NOMO-1 treated with DMSO at 0.1 percent for 48 hours (cell line): ENCODE measurements at regions not wholly inside any gene's neighbourhood (a gene's known extent, or its start where the extent isn't known, plus 50 kb on each side); places are given as distances from the start of the nearest gene placed in this dataset.
A peak's percentile ranks its signal among the peaks of the same experiment; 100 is the strongest.
"Not testable (repeated sequence)": the region's sequence is repeated elsewhere in the genome, so short reads cannot be mapped to it uniquely, and the experiment has no call there.

Experiments
- DNase-seq: peaks from one replicate; lab custom pipeline; 2025; ENCODE audit not compliant: unreplicated experiment; lab: John Stamatoyannopoulos, UW

DNA sequence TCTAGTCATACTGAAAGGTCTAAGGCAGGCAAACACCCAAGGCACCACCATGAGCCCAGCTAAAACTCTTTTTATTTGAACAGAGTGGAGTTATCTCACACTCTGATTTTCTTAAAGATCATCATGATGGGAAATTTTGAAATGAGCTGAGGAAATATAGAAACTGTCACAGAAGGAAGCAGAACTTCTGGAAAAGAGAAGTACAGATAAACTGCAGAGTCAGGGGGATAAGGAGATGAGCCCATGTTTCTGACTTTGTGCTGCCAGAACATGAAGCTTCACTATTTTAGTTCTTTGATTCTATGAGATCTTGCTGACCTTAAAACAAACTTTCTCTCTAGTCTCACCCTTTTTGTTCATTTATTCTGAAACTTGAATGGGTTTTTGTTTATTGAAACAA lies 406.5 kb upstream of the EDIL3 start:
- peak; percentile 44 for DNase-seq

DNA sequence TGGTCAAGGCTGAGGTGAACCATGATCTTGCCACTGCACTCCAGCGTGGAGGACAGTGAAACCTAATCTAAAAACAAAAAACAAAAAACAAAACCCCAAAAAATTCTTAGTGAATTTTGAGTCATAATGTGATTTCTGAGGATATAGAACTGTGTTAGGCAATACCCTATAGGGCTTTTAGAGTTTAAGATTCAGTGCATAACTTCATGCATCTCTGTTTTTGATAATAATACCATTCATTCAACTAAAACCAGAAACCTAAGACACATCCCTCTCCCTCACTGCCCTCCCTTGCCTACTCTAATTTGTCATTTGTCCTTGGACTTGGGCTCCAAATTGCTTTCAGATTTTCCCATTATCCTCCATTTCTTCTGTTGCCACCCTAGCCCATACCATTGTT lies 405.7 kb upstream of the EDIL3 start:
- DNase-seq, result no peak

DNA sequence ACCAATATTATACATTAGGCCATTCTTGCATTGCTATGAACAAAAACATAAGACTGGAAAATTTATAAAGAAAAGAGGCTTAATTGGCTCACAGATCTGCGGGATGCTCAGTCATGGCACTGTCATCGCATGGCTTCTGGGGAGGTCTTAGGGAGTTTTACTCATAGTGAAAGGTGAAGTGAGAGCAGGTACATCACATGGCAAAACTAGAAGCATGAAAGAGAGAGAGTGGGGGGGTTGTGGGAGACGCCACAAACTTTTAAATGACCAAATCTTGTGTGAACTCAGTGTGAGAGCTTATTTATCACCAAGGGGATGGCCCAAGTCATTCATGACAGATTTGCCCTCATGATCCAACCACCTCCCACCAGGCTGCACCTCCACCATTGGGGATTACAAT lies 398.3 kb upstream of the EDIL3 start:
- no peak for DNase-seq

DNA sequence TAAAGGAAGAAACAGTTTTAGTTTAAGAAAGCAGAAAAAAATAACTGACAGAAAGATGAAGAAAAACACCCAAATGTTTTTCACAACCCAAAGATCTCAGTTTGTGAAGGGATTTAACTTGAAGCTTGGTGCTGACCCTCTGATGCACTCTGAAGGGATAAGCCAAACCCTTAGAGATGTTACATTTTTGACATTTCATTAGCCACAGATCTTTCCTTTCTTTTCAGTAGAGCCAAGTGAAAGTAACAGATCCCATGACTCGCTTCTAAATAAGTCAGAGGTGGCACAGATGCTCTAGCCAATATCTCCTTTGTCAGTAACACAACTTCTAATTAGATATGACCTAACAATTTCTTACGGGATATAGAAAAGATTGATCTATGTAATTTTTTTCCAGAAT lies 394.5 kb upstream of the EDIL3 start:
- no peak for DNase-seq

DNA sequence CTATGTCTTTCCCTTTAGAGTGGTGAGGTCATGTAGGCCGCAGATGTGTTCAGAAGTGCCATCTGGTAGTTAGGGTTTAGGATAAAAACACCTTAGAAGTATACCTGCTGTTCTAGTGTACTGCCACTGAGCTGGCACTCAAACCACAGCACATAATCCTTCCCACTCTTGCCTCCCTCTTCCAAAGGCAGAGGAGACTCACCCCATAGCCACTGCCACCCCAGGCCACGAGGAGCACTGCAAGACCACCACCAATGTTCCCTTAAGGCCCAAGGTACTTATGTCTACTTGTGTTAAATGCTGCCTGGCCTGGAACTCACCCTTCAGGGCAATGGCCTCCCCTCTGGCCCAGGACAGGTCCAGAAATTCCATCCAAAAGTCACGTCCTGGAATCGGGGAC lies 379.5 kb upstream of the EDIL3 start:
- no peak for DNase-seq

DNA sequence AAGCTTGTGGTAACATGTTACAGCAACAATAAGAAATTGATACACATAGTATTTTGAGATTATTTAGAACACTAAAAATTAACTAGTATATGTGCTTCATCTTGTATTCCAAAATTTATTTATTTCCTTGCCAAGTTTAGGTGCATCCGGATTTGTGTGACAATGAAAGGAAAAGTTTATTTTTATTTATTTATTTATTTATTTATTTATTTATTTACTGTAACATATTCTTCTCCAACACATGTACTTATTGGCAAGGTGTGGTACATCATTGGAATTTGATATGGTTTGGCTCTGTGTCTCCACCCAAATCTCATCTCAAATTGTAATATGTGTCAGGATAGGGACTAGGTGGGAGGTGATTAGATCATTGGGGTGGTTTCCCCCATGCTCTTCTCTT lies 373.3 kb upstream of the EDIL3 start:
- no peak for DNase-seq

DNA sequence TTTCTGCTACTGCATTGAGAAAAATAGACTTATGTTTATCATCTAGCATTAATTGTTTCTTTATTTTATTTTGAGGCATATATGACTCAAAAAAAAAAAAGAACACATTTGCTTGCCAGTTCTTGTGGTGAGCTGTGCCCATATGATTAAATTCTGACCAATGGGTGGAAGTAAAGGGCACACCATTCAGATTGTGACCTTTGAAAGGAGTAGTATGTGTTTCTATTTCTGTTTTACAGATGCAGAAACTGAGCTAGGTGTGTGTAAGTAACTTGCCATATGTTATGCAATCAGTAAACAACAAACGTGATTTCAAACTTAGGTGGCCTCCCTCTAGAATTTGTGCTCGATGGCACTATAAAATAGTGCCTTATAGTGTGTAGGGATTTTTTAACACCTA lies 368.1 kb upstream of the EDIL3 start:
- DNase-seq, result no peak

DNA sequence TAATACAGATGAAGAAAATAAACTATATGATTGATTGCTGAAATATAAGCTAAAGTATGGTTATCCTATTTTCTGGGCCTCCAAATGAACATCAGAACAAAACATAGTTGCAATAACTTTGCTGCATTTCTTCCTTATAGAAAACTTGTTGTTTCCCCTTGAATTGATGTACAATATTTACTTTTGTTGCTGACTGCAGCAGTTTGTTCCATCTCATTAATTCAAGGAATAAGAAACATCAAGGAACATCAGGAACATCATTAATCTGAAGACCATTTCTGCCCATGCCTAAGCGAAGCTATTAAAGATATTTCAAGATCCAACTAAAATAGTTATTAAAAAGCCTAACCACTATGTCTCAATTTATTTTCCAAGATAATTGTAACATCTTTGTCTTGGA lies 363.6 kb upstream of the EDIL3 start:
- DNase-seq, result no peak

DNA sequence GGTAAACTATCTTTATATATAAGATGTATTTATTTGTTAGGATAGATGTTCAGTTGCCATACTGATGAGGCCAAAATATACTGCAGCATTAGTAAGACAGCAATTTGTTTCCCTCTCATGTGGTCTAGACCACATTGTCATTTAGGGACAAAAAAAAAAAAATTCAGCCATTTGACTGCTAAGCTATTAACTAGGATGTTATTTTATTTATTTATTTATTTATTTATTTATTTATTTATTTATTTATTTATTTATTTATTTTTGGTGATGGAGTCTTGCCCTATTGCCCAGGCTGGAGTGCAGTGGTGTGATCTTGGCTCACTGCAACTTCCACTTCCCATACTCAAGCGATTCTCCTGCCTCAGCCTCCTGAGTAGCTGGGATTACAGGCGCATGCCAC lies 361.6 kb upstream of the EDIL3 start:
- DNase-seq, result not testable (repeated sequence)

DNA sequence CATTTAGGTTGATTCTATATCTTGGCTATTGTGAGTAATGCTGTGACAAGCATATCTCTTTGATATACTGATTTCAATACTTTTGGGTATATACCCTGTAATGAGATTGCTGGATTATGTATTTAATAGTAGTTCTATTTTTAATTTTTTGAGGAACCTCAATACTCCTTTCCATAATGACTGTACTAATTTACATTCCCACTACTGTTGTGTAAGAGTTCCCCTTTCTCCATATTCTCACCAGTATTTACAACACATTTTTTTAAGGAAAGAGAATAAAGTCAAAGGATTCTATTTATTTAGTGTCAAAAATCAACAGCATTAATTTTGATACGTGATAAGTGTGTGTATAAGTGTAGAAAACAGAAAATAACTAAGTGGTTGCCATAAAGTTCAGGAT lies 356.4 kb upstream of the EDIL3 start:
- DNase-seq, result no peak

DNA sequence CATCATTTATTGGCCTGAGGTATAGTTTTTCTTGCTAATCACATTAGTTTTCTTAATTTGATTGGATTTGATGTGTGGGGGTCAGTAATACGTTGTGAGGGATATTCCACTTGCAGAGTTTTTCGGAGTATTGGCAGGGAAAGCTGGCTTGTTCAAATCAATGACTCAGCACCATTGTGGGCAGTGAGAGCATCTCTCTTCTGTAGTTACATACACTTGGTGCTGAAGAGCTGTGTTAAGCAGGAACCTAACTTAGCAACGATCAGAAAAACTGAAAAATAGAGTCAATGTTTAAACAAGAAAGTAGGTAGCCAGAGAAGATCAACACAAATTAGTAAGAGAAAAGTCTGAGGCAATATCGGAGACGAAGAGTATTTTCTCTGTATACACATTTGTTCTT lies 344.6 kb upstream of the EDIL3 start:
- no peak for DNase-seq

DNA sequence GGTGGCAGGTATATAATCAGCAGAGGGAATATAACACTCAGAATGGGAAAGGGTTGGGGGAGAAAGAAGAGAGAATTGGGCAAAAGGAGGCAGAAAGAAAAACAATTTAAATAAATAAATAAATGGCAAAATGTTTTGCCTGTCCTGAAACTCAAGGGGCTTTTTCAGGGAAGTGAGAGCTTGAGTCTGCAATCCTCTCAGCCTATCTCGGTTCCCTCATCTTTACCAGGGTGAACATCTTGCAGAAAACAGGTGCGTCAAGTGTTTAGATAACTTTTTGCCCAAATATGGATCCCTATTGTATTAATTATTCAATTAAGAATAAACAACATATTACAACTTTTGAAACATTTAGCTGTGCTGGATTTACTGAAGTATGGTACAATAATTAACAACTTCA lies 343.0 kb upstream of the EDIL3 start:
- DNase-seq, result no peak

DNA sequence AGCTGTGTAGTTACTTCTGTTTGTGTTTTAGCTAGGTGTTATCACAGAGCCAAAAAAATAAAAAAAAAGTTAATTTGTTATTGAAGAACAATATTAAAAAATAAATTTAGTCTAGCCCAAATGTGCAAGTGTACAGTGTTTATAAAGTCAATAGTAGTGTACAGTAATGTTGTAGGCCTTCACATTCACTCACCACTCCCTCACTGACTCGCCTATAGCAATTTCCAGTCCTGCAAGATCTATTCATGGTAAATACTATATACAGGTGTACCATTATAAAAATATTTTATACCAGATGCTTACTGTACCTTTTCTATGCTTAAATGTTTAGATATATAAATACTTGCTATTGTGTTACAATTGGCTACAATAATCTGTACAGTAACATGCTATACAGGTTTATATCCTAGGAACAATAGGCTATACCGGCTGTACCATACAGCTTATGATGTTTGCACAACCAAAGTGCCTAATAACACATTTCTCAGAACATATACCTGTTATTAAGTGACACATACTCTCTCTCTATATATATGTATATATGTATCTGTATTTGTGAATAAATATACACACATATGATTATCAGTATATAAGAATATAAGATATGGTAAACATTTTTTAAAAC lies 341.4 kb upstream of the EDIL3 start:
- no peak for DNase-seq

DNA sequence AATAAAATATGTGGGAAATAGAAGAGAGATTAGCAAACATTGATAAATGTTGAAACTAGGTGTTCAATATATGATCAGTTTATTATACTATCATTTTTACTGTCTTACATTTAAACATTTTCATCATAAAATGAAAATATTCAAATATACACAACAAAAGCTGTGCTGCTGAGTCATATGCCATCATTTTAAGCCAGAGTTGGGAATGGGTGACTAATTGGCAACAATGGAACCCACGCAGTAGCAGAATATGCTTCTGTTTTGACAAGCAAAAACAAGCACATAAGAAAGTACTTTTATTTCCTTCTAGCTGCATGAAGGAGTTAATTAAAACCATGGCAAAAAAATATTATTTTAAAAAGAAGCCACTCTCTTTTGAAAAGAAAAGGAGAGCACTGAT lies 340.0 kb upstream of the EDIL3 start:
- no peak for DNase-seq

DNA sequence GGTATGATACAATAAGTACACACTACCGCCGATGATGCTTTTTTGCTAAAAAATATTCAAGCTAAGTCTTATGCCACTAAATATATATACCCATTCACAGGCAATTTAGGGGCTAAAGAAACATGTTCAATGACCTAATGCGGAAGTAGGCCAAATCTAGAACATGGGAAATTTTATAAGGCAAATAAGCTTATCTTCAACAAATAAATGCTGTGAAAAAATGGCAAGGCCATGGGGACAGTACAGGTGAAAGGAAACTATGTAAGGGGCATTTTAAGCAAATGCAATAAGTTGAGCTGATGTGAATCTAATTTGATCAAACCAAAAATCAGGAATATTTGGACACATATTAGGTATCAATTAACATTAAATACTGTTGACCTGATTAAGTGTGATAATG lies 339.5 kb upstream of the EDIL3 start:
- no peak for DNase-seq

DNA sequence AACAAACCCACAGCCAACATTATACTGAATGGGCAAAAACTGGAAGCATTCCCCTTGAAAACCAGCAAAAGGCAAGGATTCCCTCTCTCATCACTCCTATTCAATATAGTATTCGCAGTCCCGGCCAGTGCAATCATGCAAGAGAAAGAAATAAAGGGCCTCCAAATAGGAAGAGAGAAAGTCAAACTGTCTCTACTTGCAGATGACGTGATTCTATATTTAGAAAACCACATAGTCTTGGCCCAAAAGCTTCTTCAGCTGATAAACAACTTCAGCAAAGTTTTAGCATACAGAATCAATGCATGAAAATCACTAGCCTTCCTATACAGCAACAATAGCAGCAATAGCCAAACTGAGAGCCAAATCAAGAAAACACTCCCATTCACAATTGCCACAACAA lies 333.7 kb upstream of the EDIL3 start:
- DNase-seq, result no peak

DNA sequence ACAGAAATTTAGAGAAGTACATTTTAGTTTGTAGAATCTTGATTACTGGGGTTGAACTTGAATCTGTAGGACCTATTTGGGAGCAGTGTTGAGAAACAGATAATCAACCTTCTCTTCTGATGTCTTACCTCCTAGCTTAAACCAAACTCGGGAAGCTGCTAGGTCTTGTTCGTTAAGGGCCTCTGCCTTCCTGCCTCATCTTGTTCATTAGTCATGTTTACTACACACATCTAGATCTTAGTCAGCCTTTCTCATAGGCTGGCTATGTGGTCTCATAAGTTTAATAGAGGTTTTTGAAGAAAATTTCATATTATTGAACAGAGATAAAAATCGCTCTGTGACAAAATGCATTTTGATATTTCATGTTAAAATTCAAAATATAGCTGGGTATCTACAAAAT lies 331.0 kb upstream of the EDIL3 start:
- DNase-seq, result no peak

DNA sequence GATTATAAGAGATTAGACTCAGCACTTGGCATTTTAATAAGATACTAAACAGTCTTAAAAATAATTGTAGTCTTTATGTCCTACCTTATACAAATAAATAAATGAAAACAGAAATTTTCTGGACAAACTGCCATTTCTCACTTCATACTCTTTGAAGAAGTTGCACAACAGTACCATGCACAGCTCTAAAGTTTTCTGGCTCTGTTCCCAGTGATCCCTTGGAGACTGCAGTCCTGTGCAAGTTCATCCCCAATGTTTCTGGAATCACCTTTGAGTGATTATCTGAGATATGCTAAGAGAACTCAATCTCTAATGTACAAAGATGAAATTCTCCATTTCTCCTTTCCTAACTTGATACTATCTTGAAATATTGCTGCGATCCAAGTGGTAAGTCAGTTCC lies 330.4 kb upstream of the EDIL3 start:
- no peak for DNase-seq

DNA sequence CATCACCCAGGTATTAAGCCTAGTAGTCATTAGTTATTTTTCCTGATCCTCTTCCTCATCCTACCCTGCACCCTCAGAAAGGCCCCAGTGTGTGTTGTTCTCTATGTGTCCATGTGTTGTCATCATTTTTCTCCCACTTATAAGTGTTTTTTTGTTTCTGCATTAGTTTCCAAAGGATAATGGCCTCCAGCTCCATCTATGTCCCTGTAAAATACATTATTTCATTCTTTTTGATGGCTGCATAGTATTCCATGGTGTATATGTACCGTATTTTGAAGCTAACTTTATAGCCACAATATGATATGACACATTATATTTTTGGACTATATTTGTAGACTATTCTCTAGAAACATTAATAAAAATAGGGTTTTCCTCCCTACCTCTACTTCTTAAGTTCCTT lies 324.4 kb upstream of the EDIL3 start:
- no peak for DNase-seq

DNA sequence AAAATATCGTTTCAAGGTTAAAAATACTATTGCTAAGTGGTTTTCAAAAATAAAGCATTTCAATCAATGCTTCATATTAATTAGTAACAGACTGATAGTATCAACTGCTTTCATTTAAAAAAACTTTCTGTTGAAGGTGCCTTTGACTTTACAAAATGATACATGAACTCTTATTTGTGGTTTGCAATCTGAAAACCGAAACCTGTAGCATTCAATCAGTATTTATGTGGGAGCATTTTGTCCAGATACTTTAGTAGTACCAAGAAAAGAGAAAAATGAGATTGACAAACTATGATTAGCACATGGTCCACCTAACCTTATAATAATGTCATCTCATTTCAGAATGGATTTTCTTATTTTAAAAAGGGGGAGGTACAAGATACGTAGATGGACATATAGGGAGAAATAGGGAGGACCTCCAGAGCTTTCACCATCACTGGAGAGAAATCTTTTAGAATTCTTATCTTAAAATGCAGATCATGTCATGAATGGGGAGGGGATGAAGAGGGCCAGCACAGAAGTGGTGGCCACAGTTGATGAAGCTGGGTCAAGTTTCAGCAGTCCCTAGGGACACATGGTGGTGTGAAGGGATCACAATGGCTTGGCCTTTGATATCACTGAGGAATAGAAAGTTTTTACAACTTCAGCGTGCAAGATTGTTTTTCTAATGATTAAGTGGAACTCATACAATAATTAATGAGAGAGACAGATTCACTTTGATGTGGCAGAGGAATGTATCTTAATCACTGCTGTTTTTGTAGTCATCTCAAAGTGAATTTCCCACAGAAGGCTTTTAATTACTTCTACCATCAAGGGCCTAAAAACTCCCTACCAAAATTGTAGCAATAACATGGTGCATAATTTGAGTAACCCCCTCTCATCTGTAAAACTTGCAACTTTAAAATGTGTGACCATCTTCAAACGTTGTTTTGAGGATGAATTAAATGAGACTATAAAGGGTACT lies 322.3 kb upstream of the EDIL3 start:
- no peak for DNase-seq

DNA sequence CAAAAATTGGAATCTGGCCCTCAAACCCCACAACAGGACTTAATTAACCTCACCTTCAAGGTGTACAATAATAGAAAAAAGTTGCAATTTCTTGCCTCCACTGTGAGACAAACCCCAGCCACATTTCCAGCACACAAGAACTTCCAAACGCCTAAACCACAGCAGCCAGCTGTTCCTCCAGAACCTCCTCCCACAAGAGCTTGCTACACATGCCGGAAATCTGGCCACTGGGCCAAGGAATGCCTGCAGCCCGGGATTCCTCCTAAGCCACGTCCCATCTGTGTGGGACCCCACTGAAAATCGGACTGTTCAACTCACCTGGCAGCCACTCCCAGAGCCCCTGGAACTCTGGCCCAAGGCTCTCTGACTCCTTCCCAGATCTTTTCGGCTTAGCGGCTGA lies 315.9 kb upstream of the EDIL3 start:
- DNase-seq, result not testable (repeated sequence)

DNA sequence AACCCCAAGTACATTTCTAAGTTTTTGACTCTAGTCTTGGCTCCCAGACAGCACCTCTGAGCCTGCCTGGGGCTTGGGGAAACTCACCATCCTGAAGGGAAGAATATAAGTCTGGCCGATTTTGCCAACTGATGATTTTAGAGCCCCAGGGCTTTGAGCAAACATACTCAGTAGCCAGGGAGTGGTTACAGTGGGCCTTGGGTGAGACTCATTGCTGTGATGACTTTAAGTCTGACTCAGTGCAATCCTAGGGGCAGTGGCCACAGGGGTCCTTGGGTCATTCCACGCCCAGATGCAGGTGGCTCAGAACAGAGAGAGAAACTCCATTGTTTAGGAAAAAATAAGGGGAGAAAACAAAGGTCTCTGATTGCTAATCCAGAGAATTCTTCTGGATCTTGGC lies 312.0 kb upstream of the EDIL3 start:
- no peak for DNase-seq

DNA sequence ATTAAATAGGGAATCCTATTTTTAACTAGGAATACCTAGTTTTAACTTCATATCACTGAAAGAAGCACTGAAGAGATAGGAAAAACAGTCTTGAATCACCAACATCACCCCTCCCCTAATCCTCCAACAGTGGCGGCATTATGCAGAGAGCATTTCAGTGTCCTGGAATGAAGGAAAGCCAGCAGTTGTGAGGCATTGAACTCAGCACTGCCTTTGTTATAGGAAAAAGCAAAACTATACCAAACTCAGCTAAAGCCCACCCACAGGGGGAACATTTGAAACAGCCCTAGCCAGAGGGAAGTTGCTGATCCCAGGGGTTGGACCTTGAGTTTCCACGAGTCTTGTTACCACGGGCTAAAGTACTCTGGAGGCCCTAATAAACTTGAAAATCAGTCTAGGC lies 310.6 kb upstream of the EDIL3 start:
- DNase-seq, result no peak
